ENCODE measurements at regions not wholly inside any gene's neighbourhood (a gene's known extent, or its start where the extent isn't known, plus 50 kb on each side); places are given as distances from the start of the nearest gene placed in this dataset.
"Not testable (repeated sequence)": the region's sequence is repeated elsewhere in the genome, so short reads cannot be mapped to it uniquely, and the experiment has no call there.

DNA sequence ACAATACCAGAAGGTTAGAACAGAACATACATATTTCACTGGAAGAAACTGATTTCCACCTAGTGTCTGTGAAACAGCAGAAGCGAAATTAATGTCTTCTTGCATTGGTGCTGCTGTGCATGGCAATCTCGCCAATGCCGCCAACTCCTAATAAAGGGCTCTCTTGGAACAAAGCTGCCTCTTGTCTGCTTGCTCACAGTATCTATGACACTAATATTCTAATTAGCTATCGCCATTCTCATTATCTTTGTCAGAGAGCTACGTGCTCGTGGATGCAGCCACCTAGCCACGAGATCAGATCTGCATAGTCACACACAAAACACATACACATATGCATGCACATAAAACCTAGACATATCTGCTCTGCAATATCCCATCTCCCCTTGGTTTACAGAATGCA lies 145.9 kb upstream of the OLIG3 start:
- no peaks in the 10 kb centered on the region for H3K4me1 Mint-ChIP-seq
- DNase-seq (ENCODE audit: low spot score) = no peak
- H3K27me3 Mint-ChIP-seq (ENCODE audit: insufficient read depth, low read depth) = peaks cover 3% of the 10 kb centered on the region
- H3K9me3 ChIP-seq (ENCODE audit: low read depth) = no peaks in the 10 kb centered on the region
- no peak overlapping the region for H3K4me2 ChIP-seq
- no peak overlapping the region for H3K27ac ChIP-seq
- H4K20me1 ChIP-seq (ENCODE audit: low read depth) = no peaks in the 10 kb centered on the region
- TF ChIP-seq EZH2 (IDR thresholded peaks at IDR 0.05) (no peak), EZH2phosphoT487 (IDR thresholded peaks at IDR 0.05) (no peak), CTCF (IDR thresholded peaks at IDR 0.05) (no peak)
- H3K4me3 Mint-ChIP-seq = no peak overlapping the region
- H3K4me3 ChIP-seq = no peak overlapping the region
- no peaks in the 10 kb centered on the region for H3K36me3 ChIP-seq
- no peak overlapping the region for H2AFZ ChIP-seq (replicated peaks)
- no peaks in the 10 kb centered on the region for H3K36me3 Mint-ChIP-seq
- H3F3A ChIP-seq (ENCODE audit: low read depth) = no peaks in the 10 kb centered on the region
- H3K27me3 ChIP-seq = no peaks in the 10 kb centered on the region
- no peaks in the 10 kb centered on the region for H3K79me2 ChIP-seq (ENCODE audit: low read depth)
- no peaks in the 10 kb centered on the region for H3K9me3 Mint-ChIP-seq
- H3K27ac Mint-ChIP-seq = no peak overlapping the region
- H3K9ac ChIP-seq = no peak overlapping the region
- no peaks in the 10 kb centered on the region for H3K4me1 ChIP-seq

DNA sequence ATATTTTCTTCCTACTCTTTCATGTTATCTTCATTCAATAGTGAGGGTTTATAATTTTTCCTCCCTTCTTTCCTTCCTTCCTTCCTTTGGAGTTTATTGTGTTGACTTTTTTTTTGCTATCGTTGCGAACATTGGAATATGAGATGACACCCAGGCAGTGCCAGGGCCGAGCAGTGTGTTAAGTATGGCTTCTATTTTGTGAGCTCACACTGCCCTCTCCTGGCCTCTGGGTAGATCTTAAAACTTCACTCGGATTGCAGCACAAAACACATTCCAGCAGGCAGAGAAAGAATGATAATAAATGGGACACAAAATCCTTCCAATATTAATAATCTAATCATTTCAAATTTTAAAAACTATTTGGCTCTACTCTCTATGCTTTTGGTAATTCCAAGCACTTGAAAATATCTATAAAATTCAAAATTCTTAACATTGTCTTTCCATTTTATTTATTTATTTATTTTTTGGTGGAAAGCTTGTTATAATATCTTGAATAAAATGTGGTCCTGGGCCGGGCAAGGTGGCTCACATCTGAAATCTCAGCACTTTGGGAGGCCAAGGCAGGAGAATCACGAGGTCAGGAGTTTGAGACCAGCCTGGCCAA lies 147.4 kb upstream of the OLIG3 start:
- Mint-ChIP-seq H3K27ac (no peak overlapping the region), H3K4me1 (no peaks in the 10 kb centered on the region), H3K4me3 (no peak overlapping the region), H3K9me3 (no peaks in the 10 kb centered on the region), H3K27me3 (ENCODE audit: insufficient read depth, low read depth) (peaks cover 3% of the 10 kb centered on the region), H3K36me3 (no peaks in the 10 kb centered on the region)
- H3K27me3 ChIP-seq = no peaks in the 10 kb centered on the region
- no peaks in the 10 kb centered on the region for H3K9me3 ChIP-seq (ENCODE audit: low read depth)
- TF ChIP-seq CTCF (IDR thresholded peaks at IDR 0.05) (peak; percentile 85), EZH2phosphoT487 (IDR thresholded peaks at IDR 0.05) (no peak), EZH2 (IDR thresholded peaks at IDR 0.05) (no peak)
- no peaks in the 10 kb centered on the region for H3K79me2 ChIP-seq (ENCODE audit: low read depth)
- no peaks in the 10 kb centered on the region for H4K20me1 ChIP-seq (ENCODE audit: low read depth)
- no peak overlapping the region for H2AFZ ChIP-seq (replicated peaks)
- H3K4me1 ChIP-seq = no peaks in the 10 kb centered on the region
- no peak overlapping the region for H3K27ac ChIP-seq
- DNase-seq (ENCODE audit: low spot score) = peak; percentile 82
- no peak overlapping the region for H3K9ac ChIP-seq
- no peaks in the 10 kb centered on the region for H3K36me3 ChIP-seq
- H3F3A ChIP-seq (ENCODE audit: low read depth) = no peaks in the 10 kb centered on the region
- H3K4me3 ChIP-seq = no peak overlapping the region
- no peak overlapping the region for H3K4me2 ChIP-seq

- not testable (repeated sequence) for H3K4me3 ChIP-seq; H3K9me3 ChIP-seq (ENCODE audit: low read depth); H3F3A ChIP-seq (ENCODE audit: low read depth); H3K27ac Mint-ChIP-seq; H3K4me1 ChIP-seq; H3K4me3 Mint-ChIP-seq; H3K9me3 Mint-ChIP-seq; H4K20me1 ChIP-seq (ENCODE audit: low read depth); H3K4me1 Mint-ChIP-seq; H3K27ac ChIP-seq; H2AFZ ChIP-seq (replicated peaks); H3K4me2 ChIP-seq; H3K27me3 ChIP-seq; H3K79me2 ChIP-seq (ENCODE audit: low read depth); H3K36me3 Mint-ChIP-seq; H3K9ac ChIP-seq; H3K27me3 Mint-ChIP-seq (ENCODE audit: insufficient read depth, low read depth); H3K36me3 ChIP-seq; DNase-seq (ENCODE audit: low spot score)
Observed at GRCh38 chr6:137643210-137643609, 149.0 kb upstream of the OLIG3 start.

DNA sequence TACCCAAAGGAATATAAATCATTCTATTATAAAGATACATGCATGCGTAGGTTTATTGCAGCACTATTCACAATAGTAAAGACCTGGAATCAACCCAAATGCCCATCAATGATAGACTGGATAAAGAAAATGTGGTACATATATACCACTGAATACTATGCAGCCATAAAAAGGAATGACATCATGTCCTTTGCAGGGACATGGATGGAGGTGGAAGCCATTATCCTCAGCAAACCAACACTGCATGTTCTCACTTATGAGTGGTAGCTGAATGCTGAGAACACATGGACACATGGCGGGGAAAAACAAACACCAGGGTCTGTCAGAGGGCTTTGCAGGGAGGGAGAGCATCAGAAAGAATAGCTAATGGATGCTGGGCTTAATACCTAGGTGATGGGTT lies 149.4 kb upstream of the OLIG3 start:
- H3F3A ChIP-seq (ENCODE audit: low read depth); H3K36me3 Mint-ChIP-seq; H4K20me1 ChIP-seq (ENCODE audit: low read depth); H3K4me1 ChIP-seq; H3K27ac Mint-ChIP-seq; H3K27me3 ChIP-seq; H3K4me3 ChIP-seq; H3K4me2 ChIP-seq; H3K36me3 ChIP-seq; H3K27ac ChIP-seq; H3K9me3 ChIP-seq (ENCODE audit: low read depth); H3K4me1 Mint-ChIP-seq; H3K27me3 Mint-ChIP-seq (ENCODE audit: insufficient read depth, low read depth); H3K4me3 Mint-ChIP-seq; H3K79me2 ChIP-seq (ENCODE audit: low read depth); H3K9ac ChIP-seq; DNase-seq (ENCODE audit: low spot score); H2AFZ ChIP-seq (replicated peaks); H3K9me3 Mint-ChIP-seq: not testable (repeated sequence)

Measured in neural progenitor cell (in vitro differentiated cells).